ENCODE measurements at regions not wholly inside any gene's neighbourhood (a gene's known extent, or its start where the extent isn't known, plus 50 kb on each side); places are given as distances from the start of the nearest gene placed in this dataset.

DNA sequence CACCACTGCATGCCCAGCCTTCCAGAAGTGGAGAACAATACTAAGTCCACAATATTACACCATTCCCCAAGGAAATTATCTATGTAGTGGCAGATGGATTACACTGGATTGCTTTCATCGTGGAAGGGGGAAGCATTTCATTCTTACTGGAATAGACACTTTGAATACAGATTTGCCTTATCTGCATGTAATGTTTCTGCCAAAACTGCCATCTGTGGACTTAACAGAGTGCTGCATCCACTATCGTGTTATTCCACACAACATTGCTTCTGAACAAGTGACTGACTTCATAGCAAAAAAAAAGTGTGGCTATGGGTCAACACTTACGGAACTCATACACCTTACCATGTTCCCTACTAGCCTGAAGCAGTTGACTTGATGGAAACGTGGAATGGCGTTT lies 536.9 kb downstream of the BRINP1 start:
- in situ Hi-C loops (cut with MboI; ENCODE audit: low sequenced_read_pairs) = no loop called here

DNA sequence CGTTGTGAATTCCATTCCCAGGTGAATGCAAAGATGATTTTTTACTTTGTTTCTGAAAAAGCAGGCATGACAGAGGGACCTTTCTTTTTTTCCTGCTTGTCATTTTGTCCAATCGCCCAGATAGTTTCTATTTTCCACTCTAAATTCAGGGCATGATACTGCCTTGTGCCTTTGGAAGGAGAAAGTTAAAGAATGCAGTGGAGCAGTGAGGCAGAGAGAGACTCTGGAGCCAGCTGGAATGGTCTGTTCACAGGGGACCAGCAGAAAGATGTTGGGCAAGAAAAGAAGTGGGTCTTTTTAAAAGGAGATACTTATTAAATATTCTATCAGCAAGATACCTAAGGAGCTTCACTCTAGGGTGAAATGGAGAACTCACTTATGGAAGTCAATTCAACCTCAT lies 532.3 kb downstream of the BRINP1 start:
- in situ Hi-C loops (cut with MboI; ENCODE audit: low sequenced_read_pairs) = no loop called here

DNA sequence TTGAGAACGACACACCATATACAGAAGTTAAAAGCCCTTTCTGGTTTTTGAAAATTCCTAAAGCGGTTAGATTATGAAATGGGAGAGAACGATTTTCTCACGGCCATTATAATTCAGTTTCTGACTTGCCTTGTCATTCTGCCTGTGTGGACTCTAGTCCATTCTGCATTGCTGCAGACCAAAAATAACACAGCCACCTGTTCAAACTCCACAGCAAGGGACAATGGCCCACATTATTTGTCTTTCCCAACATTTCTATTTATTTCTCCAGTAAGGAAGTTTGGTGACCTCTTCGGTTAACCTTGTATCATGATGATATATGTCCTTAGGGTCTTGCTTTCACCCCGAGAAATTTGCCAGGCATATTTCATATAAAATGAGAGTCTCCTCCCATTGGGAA lies 497.7 kb downstream of the BRINP1 start:
- in situ Hi-C loops (cut with MboI; ENCODE audit: low sequenced_read_pairs) = no loop called here

DNA sequence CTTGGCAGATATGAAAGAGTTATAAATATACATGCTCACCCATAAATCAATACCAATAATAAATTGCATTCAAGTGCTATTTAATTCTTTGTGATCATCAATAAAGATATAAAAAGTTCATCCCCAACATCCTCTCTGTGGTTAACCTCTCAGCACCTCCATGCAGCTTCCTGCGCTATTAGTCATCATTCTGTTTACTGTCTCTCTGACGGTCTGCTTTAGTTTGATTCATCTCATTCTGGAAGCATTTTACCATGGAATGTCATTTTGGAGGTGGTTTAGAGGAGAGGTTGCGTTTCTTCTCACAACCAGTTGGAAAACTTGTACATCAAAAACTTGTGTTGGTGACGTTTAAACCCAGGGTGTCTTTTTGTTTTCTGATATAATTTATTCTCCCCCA lies 486.6 kb downstream of the BRINP1 start:
- in situ Hi-C loops (cut with MboI; ENCODE audit: low sequenced_read_pairs) = no loop called here

DNA sequence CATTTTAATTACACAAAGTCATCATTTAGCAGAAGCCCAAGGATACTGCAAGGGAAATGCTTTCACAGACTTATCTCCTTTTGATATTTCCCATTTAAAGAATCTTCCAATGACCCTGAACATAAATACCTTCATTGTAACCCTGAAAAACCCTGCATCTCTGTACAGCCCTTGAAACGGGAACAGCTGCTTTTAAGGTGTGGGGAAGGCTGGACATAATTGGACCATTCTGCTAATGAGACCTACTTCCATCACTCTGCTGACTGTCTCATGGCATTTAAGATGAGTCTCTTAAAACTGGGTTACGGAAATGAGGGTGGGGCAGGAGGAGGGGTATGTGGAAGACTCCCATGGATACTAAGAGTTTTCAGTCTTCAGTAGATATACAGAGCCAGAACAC lies 485.8 kb downstream of the BRINP1 start:
- in situ Hi-C loops (cut with MboI; ENCODE audit: low sequenced_read_pairs) = no loop called here

DNA sequence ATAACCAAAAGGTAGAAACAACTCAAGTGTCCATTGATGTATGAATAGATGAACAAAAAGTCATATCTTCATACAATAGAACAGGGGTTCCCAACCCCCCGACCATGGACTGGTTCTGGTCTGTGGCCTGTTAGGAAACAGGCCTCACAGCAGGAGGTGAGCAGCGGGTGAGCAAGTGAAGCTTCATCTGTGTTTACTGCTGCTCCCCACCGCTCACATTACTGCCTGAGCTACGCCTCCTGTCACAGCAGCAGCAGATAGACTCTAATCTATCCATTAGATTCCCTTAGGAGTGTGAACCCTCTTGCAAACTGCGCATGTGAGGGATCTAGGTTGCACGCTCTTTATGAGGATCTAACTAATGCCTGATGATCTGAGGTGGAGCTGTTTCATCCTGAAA lies 478.0 kb downstream of the BRINP1 start:
- in situ Hi-C loops (cut with MboI; ENCODE audit: low sequenced_read_pairs) = no loop called here

DNA sequence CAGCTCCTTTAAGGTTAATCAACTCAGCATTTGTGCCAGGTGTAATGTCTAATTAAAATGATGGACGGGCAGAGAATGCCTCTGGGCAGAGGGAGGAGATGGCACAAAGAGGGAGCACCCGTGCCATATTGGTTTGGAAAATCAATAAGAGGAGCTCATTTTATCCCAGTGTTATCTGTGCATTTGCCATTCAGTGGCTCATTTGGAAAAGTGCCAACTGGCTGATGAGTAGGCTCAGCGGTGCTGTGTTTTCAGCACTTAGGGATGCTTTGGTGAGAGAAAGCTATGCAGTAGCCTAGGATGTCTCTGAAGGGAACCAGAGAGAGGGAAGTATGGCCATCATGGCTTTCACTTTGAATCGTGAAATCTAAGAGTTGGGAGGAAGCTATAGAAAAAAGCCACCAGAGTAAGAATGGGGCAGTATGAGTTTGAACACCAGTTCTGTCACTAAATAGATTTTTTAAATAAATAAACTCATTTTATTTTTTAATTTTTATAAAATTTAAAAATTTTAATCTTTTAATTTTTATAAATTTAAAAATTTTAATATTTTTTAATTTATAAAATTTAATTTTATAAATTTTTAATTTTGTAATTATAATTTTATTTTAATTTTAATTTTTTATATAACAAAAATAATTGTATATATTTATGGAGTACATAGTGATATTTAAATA lies 472.8 kb downstream of the BRINP1 start:
- in situ Hi-C loops (cut with MboI; ENCODE audit: low sequenced_read_pairs) = no loop called here

DNA sequence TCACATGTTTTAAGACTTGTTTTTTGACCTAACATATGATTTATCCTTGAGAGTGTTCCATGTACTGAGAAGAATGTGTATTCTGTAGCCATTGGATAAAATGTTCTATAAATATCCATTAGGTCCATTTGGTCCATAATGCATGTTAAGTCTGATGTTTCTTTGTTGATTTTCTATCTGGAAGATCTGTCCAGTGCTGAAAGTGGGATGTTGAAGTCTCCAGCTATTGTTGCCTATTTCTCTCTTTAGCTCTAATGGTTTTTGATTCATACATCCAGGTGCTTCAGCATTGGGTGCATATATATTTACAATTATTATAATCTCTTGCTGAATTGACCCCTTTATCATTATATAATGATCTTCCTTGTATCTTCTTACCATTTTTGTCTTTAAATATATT lies 451.1 kb downstream of the BRINP1 start:
- in situ Hi-C loops (cut with MboI; ENCODE audit: low sequenced_read_pairs) = no loop called here

DNA sequence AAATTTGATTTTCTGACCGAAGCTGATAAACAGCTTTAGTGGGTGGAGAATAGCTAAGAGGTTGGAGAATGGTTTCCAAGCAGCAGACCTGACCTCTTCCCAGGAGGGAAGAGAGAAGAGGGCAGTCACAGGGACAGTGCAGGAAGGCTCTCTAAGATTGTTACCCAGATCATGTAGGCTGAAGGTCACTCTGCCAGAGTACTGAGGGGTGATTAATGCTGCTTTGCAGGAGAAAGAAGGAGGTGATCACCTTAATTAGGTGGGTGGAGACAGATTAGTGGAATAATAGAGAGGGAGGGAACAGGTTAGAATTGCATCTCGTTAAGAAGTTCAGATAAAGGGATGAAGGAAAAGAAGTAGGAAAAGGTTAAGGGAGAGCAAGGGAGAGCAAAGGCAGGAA lies 440.5 kb downstream of the BRINP1 start:
- in situ Hi-C loops (cut with MboI; ENCODE audit: low sequenced_read_pairs) = no loop called here

DNA sequence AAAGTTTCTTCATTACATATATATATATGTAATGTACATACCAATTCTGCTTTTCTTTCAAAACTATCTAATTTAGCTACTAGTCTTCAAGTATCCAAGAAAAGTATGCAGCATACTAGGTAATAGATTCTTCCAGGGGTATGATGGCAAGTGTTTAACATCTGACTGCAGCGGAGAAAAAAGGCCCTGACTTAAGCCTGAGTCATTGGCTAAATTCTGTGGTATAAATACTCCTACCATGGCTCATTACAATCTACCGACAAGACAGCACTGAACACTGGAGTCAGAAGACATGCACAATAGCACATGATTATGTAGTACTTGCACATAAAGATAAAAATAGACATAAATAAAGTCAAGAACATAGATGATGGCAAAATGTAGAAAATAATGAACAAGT lies 439.9 kb downstream of the BRINP1 start:
- in situ Hi-C loops (cut with MboI; ENCODE audit: low sequenced_read_pairs) = no loop called here

DNA sequence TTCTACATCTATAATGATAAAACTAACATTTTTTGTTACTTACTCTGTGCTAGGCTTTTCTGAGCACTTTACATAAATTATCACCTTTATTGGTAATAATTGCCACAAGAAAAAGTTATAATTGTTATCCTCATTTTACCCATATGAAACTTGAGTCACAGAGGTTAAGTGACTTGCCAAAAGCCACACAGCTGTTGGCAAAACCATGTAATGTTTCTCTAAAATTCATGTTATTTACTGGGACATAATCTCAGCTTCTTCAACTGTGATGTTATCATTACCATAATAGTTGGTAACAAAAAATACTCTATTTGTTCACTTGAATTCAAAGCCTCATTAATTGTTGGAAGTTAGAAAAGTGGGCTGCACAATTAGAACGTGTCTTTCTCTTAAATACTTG lies 437.3 kb downstream of the BRINP1 start:
- in situ Hi-C loops (cut with MboI; ENCODE audit: low sequenced_read_pairs) = no loop called here

DNA sequence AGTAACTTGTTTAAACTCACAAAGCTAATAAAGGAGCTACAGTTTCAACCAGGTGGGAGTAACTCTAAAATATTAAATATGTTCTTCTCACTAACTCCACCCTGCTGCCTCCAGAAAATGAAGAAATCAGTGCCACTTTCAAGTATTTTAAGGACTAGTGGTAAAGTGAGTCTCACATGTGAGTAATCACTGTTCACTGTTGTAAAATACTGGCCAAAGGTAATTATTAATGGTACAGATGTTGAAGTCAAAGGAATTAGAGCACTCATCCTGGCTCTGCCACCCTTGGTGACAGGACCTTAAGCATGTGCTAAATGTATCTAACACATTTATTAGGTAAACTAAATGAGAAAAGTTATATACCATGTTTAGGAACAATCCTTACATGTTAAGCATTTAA lies 430.7 kb downstream of the BRINP1 start:
- in situ Hi-C loops (cut with MboI; ENCODE audit: low sequenced_read_pairs) = no loop called here

DNA sequence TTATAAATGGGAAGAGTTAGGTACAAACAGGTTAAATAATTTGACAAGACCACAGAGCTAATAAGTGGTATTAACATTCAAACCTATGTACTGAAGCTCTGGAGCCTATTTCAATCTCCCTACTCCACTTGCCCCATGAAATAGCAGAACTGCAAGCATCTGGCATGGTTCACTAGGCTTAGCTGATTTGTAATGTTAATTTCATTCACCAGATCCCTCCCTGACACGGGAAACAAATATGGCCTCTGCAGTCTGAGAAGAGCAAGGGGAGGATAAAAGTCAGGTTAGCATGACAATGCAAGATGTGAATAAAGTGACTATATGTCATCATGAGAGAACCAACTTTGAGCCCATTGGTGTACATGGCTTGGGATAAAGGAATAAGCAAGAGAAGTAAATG lies 428.8 kb downstream of the BRINP1 start:
- in situ Hi-C loops (cut with MboI; ENCODE audit: low sequenced_read_pairs) = no loop called here

DNA sequence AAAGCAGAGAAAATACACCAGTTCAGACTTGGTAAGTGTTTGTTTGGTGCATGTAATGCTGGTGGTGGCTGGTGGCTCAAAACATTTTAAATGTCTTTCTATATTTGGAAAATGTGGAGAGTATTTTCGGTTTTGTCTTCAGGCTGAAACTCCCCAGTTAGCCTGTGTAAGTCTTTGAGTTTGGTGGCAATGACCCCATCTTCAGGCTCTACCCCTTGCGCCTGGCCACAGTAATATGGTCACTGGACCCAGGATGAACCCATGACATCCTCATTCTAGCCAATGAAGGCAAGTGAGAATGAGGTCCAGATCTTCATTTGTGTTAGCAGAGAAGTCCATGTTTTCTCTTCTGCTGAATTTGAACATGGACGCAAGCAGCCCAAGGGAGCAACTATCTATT lies 422.6 kb downstream of the BRINP1 start:
- in situ Hi-C loops (cut with MboI; ENCODE audit: low sequenced_read_pairs) = no loop called here

DNA sequence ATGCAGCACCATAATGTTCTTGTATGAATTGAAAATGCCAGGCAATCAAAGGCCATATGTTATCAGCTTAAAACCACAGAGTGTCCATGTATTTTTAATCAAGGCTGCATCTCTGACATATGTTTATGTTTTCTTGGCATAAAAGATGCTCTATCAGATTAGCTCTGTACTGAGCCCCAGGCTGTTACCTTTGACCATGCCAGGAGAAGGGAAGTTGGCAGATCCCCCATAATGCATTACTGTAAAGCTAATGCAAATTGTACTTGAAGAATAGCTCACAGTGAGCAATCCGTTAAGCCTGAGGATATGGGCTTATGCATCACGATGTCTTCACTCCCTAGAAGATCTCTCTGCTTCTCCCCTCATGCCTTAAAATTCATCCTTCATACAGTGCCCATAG lies 414.4 kb downstream of the BRINP1 start:
- in situ Hi-C loops (cut with MboI; ENCODE audit: low sequenced_read_pairs) = no loop called here

DNA sequence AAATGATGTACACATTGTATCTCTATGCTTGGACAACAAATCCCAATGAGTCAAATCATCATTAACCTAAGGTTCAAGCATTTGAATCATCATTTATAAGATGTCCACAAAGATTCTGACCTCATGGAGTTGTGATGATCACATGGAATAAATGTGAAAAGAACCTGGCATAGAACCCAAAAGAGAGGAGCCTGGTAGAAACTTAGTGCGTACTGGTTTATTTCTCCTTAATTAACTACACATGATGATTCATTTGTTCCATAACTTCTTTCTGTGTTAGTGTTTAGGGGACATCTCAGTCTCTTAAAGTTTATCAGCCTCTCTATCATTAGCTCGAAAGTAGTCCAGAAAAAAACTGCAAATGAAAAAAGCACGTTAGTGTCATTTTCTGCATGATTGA lies 411.6 kb downstream of the BRINP1 start:
- in situ Hi-C loops (cut with MboI; ENCODE audit: low sequenced_read_pairs) = no loop called here

DNA sequence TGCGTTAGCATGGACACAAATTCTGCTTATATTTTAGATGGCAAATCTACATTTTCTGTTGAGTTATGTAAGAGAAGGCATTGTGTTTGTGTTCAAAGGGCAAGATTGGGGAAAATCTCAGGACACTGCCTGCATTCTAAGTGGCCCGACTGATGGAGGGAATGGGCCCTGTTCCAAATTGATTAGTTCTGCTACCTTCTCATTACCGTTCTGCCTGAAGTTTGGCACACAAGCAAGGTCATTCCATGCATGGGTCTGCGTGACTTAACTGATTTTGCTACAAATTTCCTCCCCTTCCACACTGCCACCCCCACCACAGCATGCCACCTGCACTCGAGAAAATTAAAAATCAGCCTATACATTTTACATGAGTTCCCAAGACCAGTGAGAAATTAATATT lies 409.9 kb downstream of the BRINP1 start:
- in situ Hi-C loops (cut with MboI; ENCODE audit: low sequenced_read_pairs) = no loop called here

DNA sequence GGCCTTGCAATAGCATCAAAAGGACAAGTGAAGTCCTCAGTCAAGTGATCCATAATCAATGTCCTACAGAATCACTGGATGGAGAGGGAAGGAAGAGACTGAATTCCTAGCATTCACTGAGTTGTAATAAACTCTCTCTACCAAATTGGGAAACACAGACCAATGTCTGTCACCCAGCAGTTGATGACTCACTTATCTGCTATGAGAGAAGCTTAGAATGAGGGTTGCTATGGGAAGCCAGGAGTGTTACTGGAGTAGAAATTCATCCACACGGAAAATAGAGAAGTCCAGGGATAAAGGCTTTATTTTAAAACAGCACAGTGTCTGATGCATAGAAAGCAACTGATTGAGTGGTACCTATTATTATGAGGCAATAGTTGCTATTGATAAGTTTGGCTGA lies 407.4 kb downstream of the BRINP1 start:
- in situ Hi-C loops (cut with MboI; ENCODE audit: low sequenced_read_pairs) = no loop called here

DNA sequence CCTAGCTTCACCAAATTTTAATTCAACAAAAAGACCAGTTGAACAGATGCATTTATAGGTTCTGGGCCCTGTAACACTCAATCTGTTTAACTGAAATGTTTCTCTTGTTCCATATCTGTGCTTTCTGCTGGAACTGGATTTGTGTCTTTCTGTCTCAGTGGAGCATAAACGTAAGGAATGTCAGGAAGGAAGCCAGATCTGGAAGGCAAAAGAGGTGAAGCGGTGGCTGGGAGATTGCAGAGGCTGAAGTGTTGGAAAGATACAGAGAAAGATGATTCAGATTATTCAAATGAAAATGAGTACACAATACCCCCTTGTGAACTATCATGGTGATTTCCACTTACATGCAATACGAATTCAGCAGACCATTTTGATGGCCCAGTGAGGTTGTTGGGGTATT lies 406.8 kb downstream of the BRINP1 start:
- in situ Hi-C loops (cut with MboI; ENCODE audit: low sequenced_read_pairs) = no loop called here

DNA sequence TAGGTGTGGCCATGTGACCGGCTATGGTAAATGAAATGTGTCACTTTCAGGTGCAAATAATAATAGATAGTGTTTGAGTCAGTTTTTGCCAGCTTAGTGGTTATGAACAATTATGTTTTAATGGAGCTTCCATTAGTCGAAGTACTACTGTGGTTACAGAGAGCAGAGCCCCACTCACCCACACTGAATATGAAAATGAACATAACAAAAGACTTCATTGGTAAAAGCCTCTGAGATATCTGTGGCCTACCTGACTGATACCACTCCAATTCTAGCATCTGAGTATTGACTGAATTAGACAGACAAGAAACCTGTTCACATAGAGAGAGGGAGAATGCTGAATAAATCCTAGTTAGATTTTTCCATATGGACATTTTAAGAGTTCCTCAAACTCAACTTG lies 405.6 kb downstream of the BRINP1 start:
- in situ Hi-C loops (cut with MboI; ENCODE audit: low sequenced_read_pairs) = no loop called here

DNA sequence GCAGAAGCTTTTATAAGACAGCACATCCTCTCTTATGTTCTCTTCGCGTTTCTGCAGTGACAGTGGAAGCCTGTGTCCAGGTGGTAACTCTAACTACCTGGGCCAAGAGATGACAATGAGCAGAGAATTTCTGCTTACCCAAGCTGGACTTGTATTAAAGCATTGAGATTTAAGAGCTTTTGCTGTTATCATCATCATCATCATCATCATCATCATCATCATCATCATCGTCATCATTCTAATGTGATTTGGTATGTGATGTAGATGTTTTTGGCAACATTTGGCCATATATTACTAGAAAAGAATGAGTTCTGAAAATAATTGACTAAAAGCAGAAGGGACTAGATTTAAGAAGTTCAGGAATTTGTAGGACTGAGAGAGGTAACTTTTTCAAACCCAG lies 401.3 kb downstream of the BRINP1 start:
- in situ Hi-C loops (cut with MboI; ENCODE audit: low sequenced_read_pairs) = no loop called here

DNA sequence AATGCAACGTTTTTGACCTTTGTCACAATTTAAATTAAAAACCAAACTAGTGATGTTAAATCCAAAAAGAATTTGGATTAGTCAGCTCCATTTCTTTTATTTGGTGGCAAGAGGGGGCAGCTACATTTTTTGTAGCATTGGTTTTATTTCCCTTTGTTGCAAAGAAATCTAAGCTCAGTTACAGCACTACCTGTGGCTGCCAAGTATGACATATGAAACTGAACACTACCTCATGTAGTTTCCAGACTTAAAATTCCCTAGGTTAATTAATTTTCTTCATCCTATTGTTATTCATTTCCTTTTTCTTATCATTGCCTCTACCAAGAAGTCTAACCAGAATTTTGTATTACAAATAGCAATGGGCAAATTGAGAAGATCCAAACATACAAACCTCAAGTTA lies 393.5 kb downstream of the BRINP1 start:
- in situ Hi-C loops (cut with MboI; ENCODE audit: low sequenced_read_pairs) = no loop called here

DNA sequence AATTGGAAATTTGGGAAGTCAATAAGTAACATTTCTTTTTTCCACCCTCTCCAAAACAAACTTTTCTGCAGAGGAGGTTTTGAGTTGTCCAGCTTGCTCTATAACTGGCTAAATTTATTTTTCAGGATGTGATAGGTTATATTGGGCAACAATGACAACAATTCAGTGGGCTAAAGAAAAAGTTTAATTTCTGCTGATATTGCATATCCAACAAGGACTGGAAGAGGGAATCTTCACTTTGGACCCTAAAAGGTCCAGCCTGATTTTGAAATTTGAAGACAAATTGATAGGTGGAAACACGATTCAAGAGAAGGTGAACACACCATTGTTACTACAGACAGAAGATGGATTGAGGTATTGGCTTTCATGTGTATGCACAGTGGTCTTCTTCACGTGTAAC lies 393.1 kb downstream of the BRINP1 start:
- in situ Hi-C loops (cut with MboI; ENCODE audit: low sequenced_read_pairs) = no loop called here

DNA sequence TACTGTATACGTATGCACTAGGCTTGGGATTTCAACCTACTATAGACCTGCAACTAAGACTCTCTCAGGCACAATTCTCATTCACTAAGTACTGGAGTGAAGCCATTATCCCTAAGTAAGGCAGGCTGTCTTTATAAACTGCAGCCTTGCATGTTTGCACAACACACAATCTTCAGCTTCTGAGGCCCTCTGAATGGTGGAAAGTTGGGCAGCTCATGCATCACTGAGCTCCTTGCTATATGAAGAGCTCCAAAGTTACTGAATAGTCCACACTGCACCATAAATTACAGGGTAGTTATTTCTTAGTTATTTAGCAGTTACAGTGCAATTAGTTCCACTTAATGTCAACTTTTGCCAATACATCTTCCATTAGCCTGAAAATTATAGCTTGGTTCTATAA lies 384.6 kb downstream of the BRINP1 start:
- in situ Hi-C loops (cut with MboI; ENCODE audit: low sequenced_read_pairs) = no loop called here

Measured in HL-60/S4 treated with phorbol 12-myristate 13-acetate at 8.2 ng/mL for 4 days and 3 days (cell line).